ENCODE measurements at regions not wholly inside any gene's neighbourhood (a gene's known extent, or its start where the extent isn't known, plus 50 kb on each side); places are given as distances from the start of the nearest gene placed in this dataset.

GRCh38 chr12:126726481-126727217 lies 1540.3 kb upstream of the TMEM132C start:
- Histone ChIP-seq H3K4me1 (peaks cover 14% of the 10 kb centered on the region), H3F3A (ENCODE audit: low read depth) (no peaks in the 10 kb centered on the region), H4K20me1 (ENCODE audit: low read depth) (peaks cover 8% of the 10 kb centered on the region), H3K79me2 (ENCODE audit: low read depth) (no peaks in the 10 kb centered on the region), H3K9me3 (ENCODE audit: low read depth) (no peaks in the 10 kb centered on the region), H3K9ac (no peak overlapping the region), H3K27me3 (peaks cover 86% of the 10 kb centered on the region), H3K36me3 (no peaks in the 10 kb centered on the region), H2AFZ (replicated peaks) (peak overlapping the region; percentile 86), H3K4me2 (peak overlapping the region; percentile 87), H3K4me3 (peak overlapping the region; percentile 52), H3K27ac (no peak overlapping the region)
- H3K4me3 Mint-ChIP-seq = peak overlapping the region; percentile 74
- peaks cover 2% of the 10 kb centered on the region for H3K36me3 Mint-ChIP-seq
- peaks cover 62% of the 10 kb centered on the region for H3K27me3 Mint-ChIP-seq (ENCODE audit: insufficient read depth, low read depth)
- TF ChIP-seq CTCF (IDR thresholded peaks at IDR 0.05) (no peak), EZH2phosphoT487 (IDR thresholded peaks at IDR 0.05) (peak; percentile 85), EZH2 (IDR thresholded peaks at IDR 0.05) (peak; percentile 91)
- H3K9me3 Mint-ChIP-seq = peaks cover 21% of the 10 kb centered on the region
- H3K4me1 Mint-ChIP-seq = peaks cover 9% of the 10 kb centered on the region
- peak; percentile 63 for DNase-seq (ENCODE audit: low spot score)
- no peak overlapping the region for H3K27ac Mint-ChIP-seq

GRCh38 chr12:126727218-126728075 lies 1539.5 kb upstream of the TMEM132C start:
- H3K27ac ChIP-seq = no peak overlapping the region
- peaks cover 62% of the 10 kb centered on the region for H3K27me3 Mint-ChIP-seq (ENCODE audit: insufficient read depth, low read depth)
- peaks cover 10% of the 10 kb centered on the region for H3K4me1 Mint-ChIP-seq
- TF ChIP-seq CTCF (IDR thresholded peaks at IDR 0.05) (no peak), EZH2phosphoT487 (IDR thresholded peaks at IDR 0.05) (no peak), EZH2 (IDR thresholded peaks at IDR 0.05) (peak; percentile 42)
- peaks cover 8% of the 10 kb centered on the region for H4K20me1 ChIP-seq (ENCODE audit: low read depth)
- H3K27ac Mint-ChIP-seq = no peak overlapping the region
- peak overlapping the region; percentile 52 for H3K4me3 ChIP-seq
- H3K4me2 ChIP-seq = peak overlapping the region; percentile 87
- no peak overlapping the region for H3K9ac ChIP-seq
- peaks cover 14% of the 10 kb centered on the region for H3K4me1 ChIP-seq
- H3K9me3 Mint-ChIP-seq = peaks cover 21% of the 10 kb centered on the region
- no peaks in the 10 kb centered on the region for H3K9me3 ChIP-seq (ENCODE audit: low read depth)
- no peaks in the 10 kb centered on the region for H3K79me2 ChIP-seq (ENCODE audit: low read depth)
- peaks cover 86% of the 10 kb centered on the region for H3K27me3 ChIP-seq
- peaks cover 2% of the 10 kb centered on the region for H3K36me3 Mint-ChIP-seq
- DNase-seq (ENCODE audit: low spot score) = peak; percentile 56
- H3F3A ChIP-seq (ENCODE audit: low read depth) = no peaks in the 10 kb centered on the region
- H2AFZ ChIP-seq (replicated peaks) = no peak overlapping the region
- H3K4me3 Mint-ChIP-seq = peak overlapping the region; percentile 74
- no peaks in the 10 kb centered on the region for H3K36me3 ChIP-seq

- Mint-ChIP-seq H3K9me3 (peaks cover 2% of the 10 kb centered on the region), H3K27me3 (ENCODE audit: insufficient read depth, low read depth) (peaks cover 42% of the 10 kb centered on the region), H3K4me1 (peaks cover 20% of the 10 kb centered on the region), H3K4me3 (peak overlapping the region; percentile 57), H3K27ac (no peak overlapping the region), H3K36me3 (no peaks in the 10 kb centered on the region)
- Histone ChIP-seq H3K4me2 (no peak overlapping the region), H3K27ac (no peak overlapping the region), H2AFZ (replicated peaks) (no peak overlapping the region), H3K9ac (no peak overlapping the region), H3K9me3 (ENCODE audit: low read depth) (no peaks in the 10 kb centered on the region), H3K36me3 (no peaks in the 10 kb centered on the region), H3K4me1 (peaks cover 15% of the 10 kb centered on the region), H3K27me3 (peaks cover 27% of the 10 kb centered on the region), H3K79me2 (ENCODE audit: low read depth) (no peaks in the 10 kb centered on the region), H4K20me1 (ENCODE audit: low read depth) (no peaks in the 10 kb centered on the region), H3F3A (ENCODE audit: low read depth) (no peaks in the 10 kb centered on the region), H3K4me3 (no peak overlapping the region)
- no peak for DNase-seq (ENCODE audit: low spot score)
- TF ChIP-seq EZH2phosphoT487 (IDR thresholded peaks at IDR 0.05) (no peak), EZH2 (IDR thresholded peaks at IDR 0.05) (no peak), CTCF (IDR thresholded peaks at IDR 0.05) (no peak)
These were observed 1532.7 kb upstream of the TMEM132C start for GRCh38 chr12:126734296-126734695.
